ENCODE measurements at regions not wholly inside any gene's neighbourhood (a gene's known extent, or its start where the extent isn't known, plus 50 kb on each side); places are given as distances from the start of the nearest gene placed in this dataset.

GRCh38 chr15:69887009-69887408, 210.7 kb downstream of the TLE3 start:
- no peak for DNase-seq (ENCODE audit: low spot score in 2 of 2)
- intact Hi-C loops (cut with DNase I; ENCODE audit: low total_unique reads), result no loop called here
- TF ChIP-seq, protein P1, sequence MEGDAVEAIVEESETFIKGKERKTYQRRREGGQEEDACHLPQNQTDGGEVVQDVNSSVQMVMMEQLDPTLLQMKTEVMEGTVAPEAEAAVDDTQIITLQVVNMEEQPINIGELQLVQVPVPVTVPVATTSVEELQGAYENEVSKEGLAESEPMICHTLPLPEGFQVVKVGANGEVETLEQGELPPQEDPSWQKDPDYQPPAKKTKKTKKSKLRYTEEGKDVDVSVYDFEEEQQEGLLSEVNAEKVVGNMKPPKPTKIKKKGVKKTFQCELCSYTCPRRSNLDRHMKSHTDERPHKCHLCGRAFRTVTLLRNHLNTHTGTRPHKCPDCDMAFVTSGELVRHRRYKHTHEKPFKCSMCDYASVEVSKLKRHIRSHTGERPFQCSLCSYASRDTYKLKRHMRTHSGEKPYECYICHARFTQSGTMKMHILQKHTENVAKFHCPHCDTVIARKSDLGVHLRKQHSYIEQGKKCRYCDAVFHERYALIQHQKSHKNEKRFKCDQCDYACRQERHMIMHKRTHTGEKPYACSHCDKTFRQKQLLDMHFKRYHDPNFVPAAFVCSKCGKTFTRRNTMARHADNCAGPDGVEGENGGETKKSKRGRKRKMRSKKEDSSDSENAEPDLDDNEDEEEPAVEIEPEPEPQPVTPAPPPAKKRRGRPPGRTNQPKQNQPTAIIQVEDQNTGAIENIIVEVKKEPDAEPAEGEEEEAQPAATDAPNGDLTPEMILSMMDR (IDR thresholded peaks at IDR 0.05), result no peak
- TF ChIP-seq POLR2A (IDR thresholded peaks at IDR 0.05), result no peak
- TF ChIP-seq POLR2AphosphoS5 (IDR thresholded peaks at IDR 0.05), result no peak

GRCh38 chr15:69887553-69887952, 210.2 kb downstream of the TLE3 start:
- Histone ChIP-seq H3K4me1 (no peaks in the 10 kb centered on the region), H3K27ac (no peak overlapping the region), H3K36me3 (no peaks in the 10 kb centered on the region), H3K9me3 (peaks cover 0 to 8% of the 10 kb centered on the region in 2 donors), H3K4me3 (no peak overlapping the region), H3K27me3 (no peaks in the 10 kb centered on the region)
- DNase-seq (ENCODE audit: low spot score in 2 of 2), result no peak
- no peak for TF ChIP-seq POLR2AphosphoS5 (IDR thresholded peaks at IDR 0.05)
- TF ChIP-seq, protein P1 (IDR thresholded peaks at IDR 0.05), result no peak
- no peak for TF ChIP-seq POLR2A (IDR thresholded peaks at IDR 0.05)
- intact Hi-C loops (cut with DNase I; ENCODE audit: low total_unique reads), result no loop called here

More at GRCh38 chr15:69887009-69887408, 210.7 kb downstream of the TLE3 start:
- Histone ChIP-seq H3K27me3 (no peaks in the 10 kb centered on the region), H3K36me3 (no peaks in the 10 kb centered on the region), H3K4me3 (no peak overlapping the region), H3K27ac (no peak overlapping the region), H3K9me3 (peaks cover 0 to 8% of the 10 kb centered on the region in 2 donors), H3K4me1 (no peaks in the 10 kb centered on the region)

DNA sequence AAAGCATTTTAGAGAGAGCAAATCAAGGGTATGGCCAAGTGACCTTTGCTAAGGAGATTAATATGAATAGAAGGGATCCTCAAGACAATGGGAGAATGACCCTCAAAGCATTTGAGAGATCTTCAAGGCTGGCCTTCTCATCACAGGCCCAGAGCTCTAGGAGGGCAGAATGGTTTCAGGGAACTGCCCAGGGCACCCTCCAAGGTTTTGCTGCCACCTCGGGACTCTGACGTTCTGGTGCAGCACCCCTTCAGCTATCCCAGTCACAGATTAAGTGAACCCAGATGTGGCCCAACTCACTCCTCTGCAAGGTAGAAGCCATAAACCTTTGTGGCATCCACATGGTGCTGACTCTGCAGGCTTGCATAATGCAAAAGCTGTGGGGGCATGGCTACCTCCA, 209.3 kb downstream of the TLE3 start:
- Histone ChIP-seq H3K27ac (no peak overlapping the region), H3K4me1 (no peaks in the 10 kb centered on the region), H3K4me3 (no peak overlapping the region), H3K9me3 (peaks cover 0 to 8% of the 10 kb centered on the region in 2 donors), H3K36me3 (no peaks in the 10 kb centered on the region), H3K27me3 (no peaks in the 10 kb centered on the region)
- intact Hi-C loops (cut with DNase I; ENCODE audit: low total_unique reads), result no loop called here
- DNase-seq (ENCODE audit: low spot score in 2 of 2), result no peak
- TF ChIP-seq, protein P1 (IDR thresholded peaks at IDR 0.05), result no peak

DNA sequence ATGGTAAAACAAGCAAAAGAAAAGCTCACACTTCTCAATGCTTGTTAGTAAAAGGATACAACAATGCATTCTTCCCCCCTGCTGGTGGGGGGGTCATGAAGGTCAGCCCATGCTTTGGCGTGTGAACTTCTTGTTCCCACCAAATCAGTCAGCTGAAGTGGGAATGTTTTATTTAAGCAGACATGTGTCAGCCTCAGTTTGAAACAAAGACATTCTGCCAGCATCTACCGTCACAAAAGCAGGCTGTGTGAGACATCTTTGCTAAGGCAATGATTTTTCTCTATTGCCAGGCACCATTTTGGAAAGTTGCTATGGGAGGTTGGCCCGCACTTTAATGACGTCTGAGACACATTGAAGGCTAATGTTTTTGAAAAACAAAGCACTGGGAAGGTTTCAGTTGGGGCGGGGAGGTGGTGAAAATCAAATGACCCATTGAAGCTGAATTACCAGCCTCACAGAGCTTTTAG, 206.6 kb downstream of the TLE3 start:
- H3K9me3 ChIP-seq, result peaks cover 0 to 8% of the 10 kb centered on the region in 2 donors
- H3K36me3 ChIP-seq, result no peaks in the 10 kb centered on the region
- H3K27me3 ChIP-seq, result no peaks in the 10 kb centered on the region
- H3K27ac ChIP-seq, result no peak overlapping the region
- no peak for DNase-seq (ENCODE audit: low spot score in 2 of 2)
- no peaks in the 10 kb centered on the region for H3K4me1 ChIP-seq
- intact Hi-C loops (cut with DNase I; ENCODE audit: low total_unique reads), result no loop called here
- H3K4me3 ChIP-seq, result no peak overlapping the region
- TF ChIP-seq POLR2A (IDR thresholded peaks at IDR 0.05) (no peak), POLR2AphosphoS5 (IDR thresholded peaks at IDR 0.05) (no peak)
- TF ChIP-seq, protein P1 (IDR thresholded peaks at IDR 0.05), result no peak

GRCh38 chr15:69891606-69892005, 206.1 kb downstream of the TLE3 start:
- Histone ChIP-seq H3K27ac (no peak overlapping the region), H3K27me3 (no peaks in the 10 kb centered on the region), H3K36me3 (no peaks in the 10 kb centered on the region), H3K9me3 (peaks cover 0 to 8% of the 10 kb centered on the region in 2 donors), H3K4me3 (no peak overlapping the region), H3K4me1 (no peaks in the 10 kb centered on the region)
- TF ChIP-seq POLR2A (IDR thresholded peaks at IDR 0.05) (no peak), POLR2AphosphoS5 (IDR thresholded peaks at IDR 0.05) (no peak)
- TF ChIP-seq, protein P1 (IDR thresholded peaks at IDR 0.05), result no peak
- intact Hi-C loops (cut with DNase I; ENCODE audit: low total_unique reads), result no loop called here
- no peak for DNase-seq (ENCODE audit: low spot score in 2 of 2)
